Neuronal stem cell (in vitro differentiated cells): ENCODE measurements at regions not wholly inside any gene's neighbourhood (a gene's known extent, or its start where the extent isn't known, plus 50 kb on each side); places are given as distances from the start of the nearest gene placed in this dataset.

Experiments
- DNase-seq: peaks from one replicate; pipeline ENCODE4 v3.0.0-alpha.2; 2013; ENCODE audit warnings: low spot score
- H2AFZ ChIP-seq: one replicate; pipeline ENCODE4 v1.6.1; 2013; ENCODE audit warnings: mild to moderate bottlenecking, low read length, inconsistent platforms
- H2AK5ac ChIP-seq: 2 replicates; pipeline ENCODE4 v1.6.1; 2013; ENCODE audit warnings: low read depth, mild to moderate bottlenecking, inconsistent platforms, low read length, moderate library complexity, mixed read lengths
- H2BK120ac ChIP-seq: 2 replicates; pipeline ENCODE4 v1.6.1; 2013; ENCODE audit warnings: low read depth, mild to moderate bottlenecking, inconsistent platforms, low read length, moderate library complexity, mixed read lengths
- H2BK12ac ChIP-seq: one replicate; pipeline ENCODE4 v1.6.1; 2013; ENCODE audit warnings: low read length, inconsistent platforms
- H2BK15ac ChIP-seq: 2 replicates; pipeline ENCODE4 v1.6.1; 2013; ENCODE audit warnings: mild to moderate bottlenecking, low read length, inconsistent platforms, mixed read lengths
- H2BK5ac ChIP-seq: one replicate; pipeline ENCODE4 v1.6.1; 2013; ENCODE audit warnings: inconsistent platforms, mild to moderate bottlenecking, low read length, moderate library complexity
- H3K14ac ChIP-seq: one replicate; pipeline ENCODE4 v1.6.1; 2013; ENCODE audit warnings: low read length, inconsistent platforms
- H3K18ac ChIP-seq: 2 replicates; pipeline ENCODE4 v1.6.1; 2013; ENCODE audit warnings: low read length, inconsistent platforms
- H3K23ac ChIP-seq: 2 replicates; pipeline ENCODE4 v1.6.1; 2013; ENCODE audit warnings: low read depth, mild to moderate bottlenecking, mixed read lengths, low read length, inconsistent platforms; ENCODE audit not compliant: poor library complexity
- H3K27ac ChIP-seq: replicated peaks from 3 replicates; pipeline ENCODE4 v1.5.1; 2013; ENCODE audit warnings: low read length, inconsistent platforms
- H3K27me3 ChIP-seq, 3 experiments: 2 replicates each; pipeline ENCODE4 v1.6.1; 2013; ENCODE audit warnings: low read length in 3 of 3, mild to moderate bottlenecking in 2 of 3, inconsistent platforms in 1 of 3, low read depth in 1 of 3, mixed read lengths in 1 of 3, moderate library complexity in 1 of 3; ENCODE audit not compliant: control insufficient read depth in 3 of 3, insufficient read depth in 3 of 3
- H3K36me3 ChIP-seq, 2 donors: replicated peaks in 1 of 2; 2 replicates each; pipeline ENCODE4 v1.6.1; 2013; ENCODE audit warnings: low read length in 2 of 2; ENCODE audit not compliant: control insufficient read depth in 2 of 2, insufficient read depth in 2 of 2
- H3K4ac ChIP-seq: 2 replicates; pipeline ENCODE4 v1.6.1; 2013; ENCODE audit warnings: inconsistent platforms, mild to moderate bottlenecking, low read length, moderate library complexity
- H3K4me1 ChIP-seq, 2 donors: 1 replicate in 1 of 2; 2 replicates in 1 of 2; pipeline ENCODE4 v1.6.1; 2013; ENCODE audit warnings: low read length in 2 of 2, low read depth in 1 of 2; ENCODE audit not compliant: control insufficient read depth in 2 of 2, insufficient read depth in 1 of 2
- H3K4me2 ChIP-seq: one replicate; pipeline ENCODE4 v1.6.1; 2013; ENCODE audit warnings: mild to moderate bottlenecking, low read length, inconsistent platforms; ENCODE audit not compliant: insufficient read depth, poor library complexity, severe bottlenecking
- H3K4me3 ChIP-seq, 2 donors: 2 replicates each; pipeline ENCODE4 v1.5.1; 2013; ENCODE audit warnings: low read length in 2 of 2, mild to moderate bottlenecking in 2 of 2, inconsistent platforms in 1 of 2, moderate library complexity in 1 of 2
- H3K79me1 ChIP-seq: one replicate; pipeline ENCODE4 v1.6.1; 2013; ENCODE audit warnings: low read depth, mild to moderate bottlenecking, inconsistent platforms, low read length, moderate library complexity
- H3K9ac ChIP-seq: one replicate; pipeline ENCODE4 v1.6.1; 2013; ENCODE audit warnings: mild to moderate bottlenecking, low read depth, low read length, inconsistent platforms; ENCODE audit not compliant: poor library complexity
- H3K9me3 ChIP-seq, 2 donors: replicated peaks in 1 of 2; 2 replicates each; pipeline versions ENCODE3 to v1.6.1; 2013; ENCODE audit warnings: low read length in 2 of 2, mild to moderate bottlenecking in 2 of 2, inconsistent platforms in 1 of 2, low read depth in 1 of 2, mixed read lengths in 1 of 2, moderate library complexity in 1 of 2; ENCODE audit not compliant: control insufficient read depth in 2 of 2, insufficient read depth in 1 of 2
- H4K8ac ChIP-seq: one replicate; pipeline ENCODE4 v1.6.1; 2013; ENCODE audit warnings: low read depth, mild to moderate bottlenecking, inconsistent platforms, low read length, moderate library complexity
- H4K91ac ChIP-seq: one replicate; pipeline ENCODE4 v1.6.1; 2013; ENCODE audit warnings: low read length, low read depth, mild to moderate bottlenecking, inconsistent platforms; ENCODE audit not compliant: poor library complexity
- WGBS, 2 donors: extraction: QIAGEN DNeasy Blood & Tissue Kit; methylation state at CpG; one replicate each; pipeline ENCODE4 v1.1.7; 2013; ENCODE audit warnings: missing lambda C conversion rate in 2 of 2, mixed read lengths in 1 of 2; ENCODE audit not compliant: insufficient read length in 2 of 2, insufficient replicate concordance in 1 of 2; ENCODE audit errors: extremely low coverage in 2 of 2; 5-methylcytosine and 5-hydroxymethylcytosine counted together

DNA sequence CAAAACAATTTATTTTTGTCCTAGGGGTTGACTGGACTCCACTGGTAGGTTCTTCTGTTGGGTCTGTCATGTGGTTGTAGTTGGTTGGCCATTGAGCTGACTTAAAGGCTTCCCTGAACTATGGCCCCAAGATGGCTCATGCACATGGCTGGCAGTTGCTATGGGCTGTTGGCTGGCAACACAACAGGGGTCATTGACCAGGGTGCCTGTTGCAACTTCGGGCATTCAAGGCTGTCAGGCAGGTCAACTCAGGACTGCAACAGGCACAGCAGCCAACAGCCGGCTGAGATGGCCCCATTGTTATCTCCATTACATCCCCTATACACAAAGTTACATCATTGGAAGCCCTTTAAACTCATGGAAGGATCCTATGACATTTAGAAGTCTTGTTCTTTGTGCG, 109.7 kb upstream of the CPEB2 start:
- H3K27me3 ChIP-seq = peaks cover 0 to 2% (median 0%) of the 10 kb centered on the region in 3 experiments
- H2BK15ac ChIP-seq = no peak overlapping the region
- H3K79me1 ChIP-seq = no peaks in the 10 kb centered on the region
- no peak overlapping the region for H2BK12ac ChIP-seq
- no peak overlapping the region for H2AFZ ChIP-seq
- WGBS, 2 donors = no CpG with 5 or more reads among the region's 3 CpGs
- H3K36me3 ChIP-seq = no peaks in the 10 kb centered on the region
- H3K4me2 ChIP-seq = no peak overlapping the region
- H4K8ac ChIP-seq = no peak overlapping the region
- no peak overlapping the region for H3K14ac ChIP-seq
- no peaks in the 10 kb centered on the region for H3K4me1 ChIP-seq
- H2AK5ac ChIP-seq = no peak overlapping the region
- no peak overlapping the region for H3K18ac ChIP-seq
- H3K9me3 ChIP-seq = no peaks in the 10 kb centered on the region
- no peak overlapping the region for H3K4ac ChIP-seq
- H3K9ac ChIP-seq = peak overlapping the region; percentile 50
- H3K4me3 ChIP-seq = no peak overlapping the region
- no peak overlapping the region for H3K27ac ChIP-seq
- H3K23ac ChIP-seq = no peak overlapping the region
- H2BK120ac ChIP-seq = no peak overlapping the region
- DNase-seq = no peak
- no peak overlapping the region for H2BK5ac ChIP-seq
- no peak overlapping the region for H4K91ac ChIP-seq

DNA sequence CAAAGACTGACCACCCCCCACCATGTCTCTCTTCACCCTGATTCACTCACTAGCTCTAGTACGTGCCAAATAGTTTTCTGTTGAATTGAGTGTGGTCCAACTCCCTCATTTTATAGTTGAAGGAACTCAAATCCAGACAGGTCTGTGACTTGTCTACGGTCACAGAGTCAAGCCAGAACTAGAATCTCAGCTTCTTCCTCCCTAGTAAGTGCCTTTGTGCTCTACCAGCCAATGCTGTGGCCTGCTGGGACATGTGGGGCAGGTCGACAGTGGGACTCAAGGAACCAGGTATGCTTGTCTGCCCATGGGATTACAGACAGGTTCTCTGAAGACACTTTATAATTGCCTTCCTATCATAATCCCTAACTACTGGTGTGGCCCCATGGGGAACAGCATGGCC, 108.6 kb upstream of the CPEB2 start:
- H3K9ac ChIP-seq = no peak overlapping the region
- H4K8ac ChIP-seq = no peak overlapping the region
- no peak overlapping the region for H2BK120ac ChIP-seq
- no peaks in the 10 kb centered on the region for H3K79me1 ChIP-seq
- no peak overlapping the region for H3K4me3 ChIP-seq
- no peak overlapping the region for H3K18ac ChIP-seq
- no peak overlapping the region for H3K4me2 ChIP-seq
- H2AK5ac ChIP-seq = no peak overlapping the region
- no peaks in the 10 kb centered on the region for H3K9me3 ChIP-seq
- no peak overlapping the region for H3K27ac ChIP-seq
- DNase-seq = no peak
- H3K4me1 ChIP-seq = no peaks in the 10 kb centered on the region
- H2BK15ac ChIP-seq = no peak overlapping the region
- no peak overlapping the region for H3K14ac ChIP-seq
- H3K27me3 ChIP-seq = peaks cover 0 to 2% (median 0%) of the 10 kb centered on the region in 3 experiments
- H2BK12ac ChIP-seq = no peak overlapping the region
- no peak overlapping the region for H2BK5ac ChIP-seq
- no peak overlapping the region for H3K23ac ChIP-seq
- H2AFZ ChIP-seq = no peak overlapping the region
- H3K36me3 ChIP-seq = no peaks in the 10 kb centered on the region
- H3K4ac ChIP-seq = no peak overlapping the region
- WGBS, 2 donors = no CpG with 5 or more reads among the region's 3 CpGs
- no peak overlapping the region for H4K91ac ChIP-seq

GRCh38 chr4:14894392-14895292, 107.6 kb upstream of the CPEB2 start:
- WGBS, 2 donors = no CpG with 5 or more reads among the region's 1 CpG
- Histone ChIP-seq H3K4me1 (no peaks in the 10 kb centered on the region), H4K91ac (no peak overlapping the region), H3K36me3 (no peaks in the 10 kb centered on the region), H3K4me2 (no peak overlapping the region), H2BK12ac (no peak overlapping the region), H3K4ac (no peak overlapping the region), H3K27me3 (peaks cover 0 to 2% (median 0%) of the 10 kb centered on the region in 3 experiments), H3K27ac (no peak overlapping the region), H4K8ac (no peak overlapping the region), H3K18ac (no peak overlapping the region), H3K23ac (no peak overlapping the region), H2AFZ (no peak overlapping the region), H2BK120ac (no peak overlapping the region), H3K14ac (no peak overlapping the region), H2AK5ac (no peak overlapping the region), H3K9me3 (no peaks in the 10 kb centered on the region), H3K4me3 (no peak overlapping the region), H2BK5ac (no peak overlapping the region), H3K9ac (no peak overlapping the region), H3K79me1 (no peaks in the 10 kb centered on the region), H2BK15ac (no peak overlapping the region)
- DNase-seq = no peak

- Histone ChIP-seq H2AFZ (no peak overlapping the region), H2BK120ac (no peak overlapping the region), H3K14ac (no peak overlapping the region), H3K18ac (no peak overlapping the region), H4K91ac (no peak overlapping the region), H3K9ac (no peak overlapping the region), H3K23ac (no peak overlapping the region), H4K8ac (no peak overlapping the region), H3K27me3 (peaks cover 0 to 2% (median 0%) of the 10 kb centered on the region in 3 experiments), H3K36me3 (no peaks in the 10 kb centered on the region), H3K4ac (no peak overlapping the region), H3K4me2 (no peak overlapping the region), H2AK5ac (no peak overlapping the region), H3K4me3 (no peak overlapping the region), H2BK5ac (no peak overlapping the region), H2BK12ac (no peak overlapping the region), H2BK15ac (no peak overlapping the region), H3K79me1 (no peaks in the 10 kb centered on the region), H3K9me3 (no peaks in the 10 kb centered on the region), H3K27ac (no peak overlapping the region), H3K4me1 (no peaks in the 10 kb centered on the region)
- no peak for DNase-seq
- WGBS, 2 donors = no CpG with 5 or more reads among the region's 2 CpGs
Measured at GRCh38 chr4:14896656-14897175, 105.6 kb upstream of the CPEB2 start.
